ENCODE measurements at regions not wholly inside any gene's neighbourhood (a gene's known extent, or its start where the extent isn't known, plus 50 kb on each side); places are given as distances from the start of the nearest gene placed in this dataset.

- Histone ChIP-seq H3K36me3 (ENCODE audit: control insufficient read depth, insufficient read depth, low read length) (no peaks in the 10 kb centered on the region), H3K27ac (ENCODE audit: insufficient read depth, low read length) (no peak overlapping the region), H4K20me1 (ENCODE audit: control insufficient read depth, extremely low read depth, insufficient read depth, low read length) (no peaks in the 10 kb centered on the region), H2AFZ (ENCODE audit: low read length) (no peak overlapping the region), H3K27me3 (ENCODE audit: control insufficient read depth, insufficient read depth, low read length) (no peaks in the 10 kb centered on the region), H3K9ac (ENCODE audit: insufficient read depth, low read length) (no peak overlapping the region), H3K4me2 (ENCODE audit: extremely low read depth, insufficient read depth, low read length) (no peak overlapping the region), H3K79me2 (ENCODE audit: control insufficient read depth, insufficient read depth, low read length) (no peaks in the 10 kb centered on the region), H3K4me3 (replicated peaks in 1 of 4; ENCODE audit: control extremely low read depth in 1 of 4, insufficient read depth in 1 of 4, low read depth in 3 of 4, low read length in 4 of 4) (no peak overlapping the region), H3K4me1 (ENCODE audit: control insufficient read depth, extremely low read depth, insufficient read depth, low read length) (no peaks in the 10 kb centered on the region), H3K9me3 (ENCODE audit: control insufficient read depth, insufficient read depth, low read depth, low read length) (no peaks in the 10 kb centered on the region)
- no peak for TF ChIP-seq EZH2 (IDR thresholded peaks at IDR 0.05; ENCODE audit: low read length, missing control alignments)
- no peak for TF ChIP-seq CTCF (conservative IDR thresholded peaks at IDR 0.05 in 1 of 2, IDR thresholded peaks at IDR 0.05 in 1 of 2; ENCODE audit: low read depth in 1 of 2, low read length in 2 of 2)
- DNase-seq (ENCODE audit: low read depth in 2 of 2): no peak
These were observed 496.0 kb upstream of the PKN2 start for GRCh38 chr1:88188038-88188437.

DNA sequence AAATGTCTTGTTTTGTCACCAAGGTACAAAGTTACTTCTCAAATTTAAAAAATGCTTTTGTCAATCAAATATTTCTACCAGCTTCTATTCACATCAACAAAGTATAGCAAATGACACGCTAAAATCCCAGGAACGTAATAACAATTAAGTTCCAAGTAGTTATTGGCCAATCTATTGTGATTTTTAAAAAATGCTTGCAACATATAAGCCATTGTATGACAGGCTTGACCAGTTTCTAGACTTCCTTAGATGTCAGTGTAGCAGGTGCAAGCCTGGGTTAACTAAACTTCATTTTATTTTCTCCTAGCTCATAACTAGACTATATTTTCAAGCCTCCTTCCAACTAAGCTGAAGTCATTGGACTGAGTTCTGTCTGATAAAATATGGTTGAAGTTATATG, 494.5 kb upstream of the PKN2 start:
- no peak for TF ChIP-seq CTCF (conservative IDR thresholded peaks at IDR 0.05 in 1 of 2, IDR thresholded peaks at IDR 0.05 in 1 of 2; ENCODE audit: low read depth in 1 of 2, low read length in 2 of 2)
- TF ChIP-seq EZH2 (IDR thresholded peaks at IDR 0.05; ENCODE audit: low read length, missing control alignments): no peak
- Histone ChIP-seq H3K79me2 (ENCODE audit: control insufficient read depth, insufficient read depth, low read length) (no peaks in the 10 kb centered on the region), H3K4me1 (ENCODE audit: control insufficient read depth, extremely low read depth, insufficient read depth, low read length) (no peaks in the 10 kb centered on the region), H3K27ac (ENCODE audit: insufficient read depth, low read length) (no peak overlapping the region), H3K4me2 (ENCODE audit: extremely low read depth, insufficient read depth, low read length) (no peak overlapping the region), H3K36me3 (ENCODE audit: control insufficient read depth, insufficient read depth, low read length) (no peaks in the 10 kb centered on the region), H2AFZ (ENCODE audit: low read length) (no peak overlapping the region), H3K4me3 (replicated peaks in 1 of 4; ENCODE audit: control extremely low read depth in 1 of 4, insufficient read depth in 1 of 4, low read depth in 3 of 4, low read length in 4 of 4) (no peak overlapping the region), H3K9me3 (ENCODE audit: control insufficient read depth, insufficient read depth, low read depth, low read length) (no peaks in the 10 kb centered on the region), H3K27me3 (ENCODE audit: control insufficient read depth, insufficient read depth, low read length) (no peaks in the 10 kb centered on the region), H4K20me1 (ENCODE audit: control insufficient read depth, extremely low read depth, insufficient read depth, low read length) (no peaks in the 10 kb centered on the region), H3K9ac (ENCODE audit: insufficient read depth, low read length) (no peak overlapping the region)
- no peak for DNase-seq (ENCODE audit: low read depth in 2 of 2)

GRCh38 chr1:88191917-88192316, 492.2 kb upstream of the PKN2 start:
- H3K4me1 ChIP-seq (ENCODE audit: control insufficient read depth, extremely low read depth, insufficient read depth, low read length): no peaks in the 10 kb centered on the region
- H3K79me2 ChIP-seq (ENCODE audit: control insufficient read depth, insufficient read depth, low read length): no peaks in the 10 kb centered on the region
- H3K36me3 ChIP-seq (ENCODE audit: control insufficient read depth, insufficient read depth, low read length): no peaks in the 10 kb centered on the region
- no peaks in the 10 kb centered on the region for H3K27me3 ChIP-seq (ENCODE audit: control insufficient read depth, insufficient read depth, low read length)
- no peak overlapping the region for H3K27ac ChIP-seq (ENCODE audit: insufficient read depth, low read length)
- TF ChIP-seq EZH2 (IDR thresholded peaks at IDR 0.05; ENCODE audit: low read length, missing control alignments) (no peak), CTCF (conservative IDR thresholded peaks at IDR 0.05 in 1 of 2, IDR thresholded peaks at IDR 0.05 in 1 of 2; ENCODE audit: low read depth in 1 of 2, low read length in 2 of 2) (no peak)
- H3K4me2 ChIP-seq (ENCODE audit: extremely low read depth, insufficient read depth, low read length): no peak overlapping the region
- H3K9me3 ChIP-seq (ENCODE audit: control insufficient read depth, insufficient read depth, low read depth, low read length): no peaks in the 10 kb centered on the region
- no peak overlapping the region for H3K9ac ChIP-seq (ENCODE audit: insufficient read depth, low read length)
- H2AFZ ChIP-seq (ENCODE audit: low read length): no peak overlapping the region
- H4K20me1 ChIP-seq (ENCODE audit: control insufficient read depth, extremely low read depth, insufficient read depth, low read length): no peaks in the 10 kb centered on the region
- no peak for DNase-seq (ENCODE audit: low read depth in 2 of 2)
- no peak overlapping the region for H3K4me3 ChIP-seq (replicated peaks in 1 of 4; ENCODE audit: control extremely low read depth in 1 of 4, insufficient read depth in 1 of 4, low read depth in 3 of 4, low read length in 4 of 4)

Data from fibroblast of lung (primary cell).